ENCODE measurements at regions not wholly inside any gene's neighbourhood (a gene's known extent, or its start where the extent isn't known, plus 50 kb on each side); places are given as distances from the start of the nearest gene placed in this dataset.

- no peak for FAIRE-seq
- ChIA-PET RAD21 (ENCODE audit: unreplicated experiment) (no interaction called here), POLR2A (no interaction called here), CTCF (no interaction called here), SMC1A (ENCODE audit: uncharacterized antibody, unreplicated experiment) (interaction anchor here (0.9 kb wide), 1 partner anchor 28 kb away, joined by 3 read pairs; no protein-coding TSS in a partner anchor)
- Histone ChIP-seq H3K9ac (ENCODE audit: control insufficient read depth, insufficient read depth, low read length) (no peak overlapping the region), H4K20me1 (ENCODE audit: control insufficient read depth, insufficient read depth) (no peaks in the 10 kb centered on the region), H3K4me1 (ENCODE audit: control insufficient read depth, insufficient read depth, low read length) (no peaks in the 10 kb centered on the region), H3K27me3 (replicated peaks in 1 of 2; ENCODE audit: control insufficient read depth in 2 of 2, insufficient read depth in 2 of 2, low read length in 1 of 2) (no peaks in the 10 kb centered on the region), H3K79me2 (ENCODE audit: control insufficient read depth, insufficient read depth, low read length) (no peaks in the 10 kb centered on the region), H3K36me3 (ENCODE audit: control insufficient read depth in 2 of 2, insufficient read depth in 2 of 2, low read length in 1 of 2) (no peaks in the 10 kb centered on the region), H3K9me3 (replicated peaks; ENCODE audit: control insufficient read depth, insufficient read depth, low read length) (no peaks in the 10 kb centered on the region; the same call in 2 of the 3 replicates), H3K27ac (ENCODE audit: control insufficient read depth, insufficient read depth) (no peak overlapping the region), H3K4me2 (ENCODE audit: control insufficient read depth, insufficient read depth) (no peak overlapping the region), H3K4me3 (no peak overlapping the region), H2AFZ (ENCODE audit: control insufficient read depth, low read depth, low read length) (no peak overlapping the region)
- WGBS (ENCODE audit: insufficient coverage, insufficient replicate concordance, low lambda C conversion rate, missing lambda C conversion rate): 0% methylated on average over 1 of the region's 1 CpG
- intact Hi-C loops (cut with micrococcal nuclease; ENCODE audit: unreplicated experiment): no loop called here
- in situ Hi-C loops (cut with MboI): no loop called here
- TF ChIP-seq GABPA (IDR thresholded peaks at IDR 0.05; ENCODE audit: low read depth) (no peak), RELA (IDR thresholded peaks at IDR 0.05; ENCODE audit: borderline replicate concordance, partially characterized antibody) (no peak), HDAC2 (IDR thresholded peaks at IDR 0.05) (no peak), MEF2A (IDR thresholded peaks at IDR 0.05; ENCODE audit: insufficient read depth, low read depth, low read length) (no peak), NR2C1 (IDR thresholded peaks at IDR 0.05) (no peak), KAT2A (conservative IDR thresholded peaks at IDR 0.05; ENCODE audit: control insufficient read depth, low read depth, low read length) (no peak)
- TF ChIP-seq, protein P1, sequence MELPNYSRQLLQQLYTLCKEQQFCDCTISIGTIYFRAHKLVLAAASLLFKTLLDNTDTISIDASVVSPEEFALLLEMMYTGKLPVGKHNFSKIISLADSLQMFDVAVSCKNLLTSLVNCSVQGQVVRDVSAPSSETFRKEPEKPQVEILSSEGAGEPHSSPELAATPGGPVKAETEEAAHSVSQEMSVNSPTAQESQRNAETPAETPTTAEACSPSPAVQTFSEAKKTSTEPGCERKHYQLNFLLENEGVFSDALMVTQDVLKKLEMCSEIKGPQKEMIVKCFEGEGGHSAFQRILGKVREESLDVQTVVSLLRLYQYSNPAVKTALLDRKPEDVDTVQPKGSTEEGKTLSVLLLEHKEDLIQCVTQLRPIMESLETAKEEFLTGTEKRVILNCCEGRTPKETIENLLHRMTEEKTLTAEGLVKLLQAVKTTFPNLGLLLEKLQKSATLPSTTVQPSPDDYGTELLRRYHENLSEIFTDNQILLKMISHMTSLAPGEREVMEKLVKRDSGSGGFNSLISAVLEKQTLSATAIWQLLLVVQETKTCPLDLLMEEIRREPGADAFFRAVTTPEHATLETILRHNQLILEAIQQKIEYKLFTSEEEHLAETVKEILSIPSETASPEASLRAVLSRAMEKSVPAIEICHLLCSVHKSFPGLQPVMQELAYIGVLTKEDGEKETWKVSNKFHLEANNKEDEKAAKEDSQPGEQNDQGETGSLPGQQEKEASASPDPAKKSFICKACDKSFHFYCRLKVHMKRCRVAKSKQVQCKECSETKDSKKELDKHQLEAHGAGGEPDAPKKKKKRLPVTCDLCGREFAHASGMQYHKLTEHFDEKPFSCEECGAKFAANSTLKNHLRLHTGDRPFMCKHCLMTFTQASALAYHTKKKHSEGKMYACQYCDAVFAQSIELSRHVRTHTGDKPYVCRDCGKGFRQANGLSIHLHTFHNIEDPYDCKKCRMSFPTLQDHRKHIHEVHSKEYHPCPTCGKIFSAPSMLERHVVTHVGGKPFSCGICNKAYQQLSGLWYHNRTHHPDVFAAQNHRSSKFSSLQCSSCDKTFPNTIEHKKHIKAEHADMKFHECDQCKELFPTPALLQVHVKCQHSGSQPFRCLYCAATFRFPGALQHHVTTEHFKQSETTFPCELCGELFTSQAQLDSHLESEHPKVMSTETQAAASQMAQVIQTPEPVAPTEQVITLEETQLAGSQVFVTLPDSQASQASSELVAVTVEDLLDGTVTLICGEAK (IDR thresholded peaks at IDR 0.05; ENCODE audit: borderline replicate concordance): no peak
- TF ChIP-seq, protein P2, sequence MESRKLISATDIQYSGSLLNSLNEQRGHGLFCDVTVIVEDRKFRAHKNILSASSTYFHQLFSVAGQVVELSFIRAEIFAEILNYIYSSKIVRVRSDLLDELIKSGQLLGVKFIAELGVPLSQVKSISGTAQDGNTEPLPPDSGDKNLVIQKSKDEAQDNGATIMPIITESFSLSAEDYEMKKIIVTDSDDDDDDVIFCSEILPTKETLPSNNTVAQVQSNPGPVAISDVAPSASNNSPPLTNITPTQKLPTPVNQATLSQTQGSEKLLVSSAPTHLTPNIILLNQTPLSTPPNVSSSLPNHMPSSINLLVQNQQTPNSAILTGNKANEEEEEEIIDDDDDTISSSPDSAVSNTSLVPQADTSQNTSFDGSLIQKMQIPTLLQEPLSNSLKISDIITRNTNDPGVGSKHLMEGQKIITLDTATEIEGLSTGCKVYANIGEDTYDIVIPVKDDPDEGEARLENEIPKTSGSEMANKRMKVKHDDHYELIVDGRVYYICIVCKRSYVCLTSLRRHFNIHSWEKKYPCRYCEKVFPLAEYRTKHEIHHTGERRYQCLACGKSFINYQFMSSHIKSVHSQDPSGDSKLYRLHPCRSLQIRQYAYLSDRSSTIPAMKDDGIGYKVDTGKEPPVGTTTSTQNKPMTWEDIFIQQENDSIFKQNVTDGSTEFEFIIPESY (IDR thresholded peaks at IDR 0.05): no peak
- DNase-seq (ENCODE audit: low read depth, low spot score): no peak
- no TSS peak for BruUV-seq (replicated peaks)
- no peak for ATAC-seq
Measured at GRCh38 chr21:38878379-38879179, 72.8 kb downstream of the ETS2 start.

Data from GM12878 (cell line).